ENCODE measurements at regions not wholly inside any gene's neighbourhood (a gene's known extent, or its start where the extent isn't known, plus 50 kb on each side); places are given as distances from the start of the nearest gene placed in this dataset.

GRCh38 chr4:15340902-15341732, 86.7 kb upstream of the C1QTNF7 start:
- TF ChIP-seq ZFX (IDR thresholded peaks at IDR 0.05) (no peak), CTCF (conservative IDR thresholded peaks at IDR 0.05) (no peak)

GRCh38 chr4:15341733-15342300, 86.0 kb upstream of the C1QTNF7 start:
- H3K27ac ChIP-seq = no peak overlapping the region
- TF ChIP-seq ZFX (IDR thresholded peaks at IDR 0.05) (no peak), CTCF (conservative IDR thresholded peaks at IDR 0.05) (no peak)

More at GRCh38 chr4:15340902-15341732, 86.7 kb upstream of the C1QTNF7 start:
- H3K27ac ChIP-seq = no peak overlapping the region

- TF ChIP-seq ZFX (IDR thresholded peaks at IDR 0.05) (no peak), CTCF (conservative IDR thresholded peaks at IDR 0.05) (no peak)
- H3K27ac ChIP-seq = no peak overlapping the region
Measured at GRCh38 chr4:15343000-15343399, 84.8 kb upstream of the C1QTNF7 start.

- no peak overlapping the region for H3K27ac ChIP-seq
- no peak for TF ChIP-seq CTCF (conservative IDR thresholded peaks at IDR 0.05)
- TF ChIP-seq ZFX (IDR thresholded peaks at IDR 0.05) = no peak
Measured at GRCh38 chr4:15343581-15343980, 84.3 kb upstream of the C1QTNF7 start.

- no peak overlapping the region for H3K27ac ChIP-seq
- no peak for TF ChIP-seq CTCF (conservative IDR thresholded peaks at IDR 0.05)
- no peak for TF ChIP-seq ZFX (IDR thresholded peaks at IDR 0.05)
Measured at GRCh38 chr4:15344041-15344440, 83.8 kb upstream of the C1QTNF7 start.

GRCh38 chr4:15345134-15345533, 82.7 kb upstream of the C1QTNF7 start:
- H3K27ac ChIP-seq = no peak overlapping the region
- no peak for TF ChIP-seq CTCF (conservative IDR thresholded peaks at IDR 0.05)
- no peak for TF ChIP-seq ZFX (IDR thresholded peaks at IDR 0.05)

GRCh38 chr4:15348236-15348635, 79.6 kb upstream of the C1QTNF7 start:
- no peak for TF ChIP-seq CTCF (conservative IDR thresholded peaks at IDR 0.05)
- TF ChIP-seq ZFX (IDR thresholded peaks at IDR 0.05) = no peak
- no peak overlapping the region for H3K27ac ChIP-seq

All from C4-2B (cell line).